HT-29 (cell line): ENCODE measurements at regions not wholly inside any gene's neighbourhood (a gene's known extent, or its start where the extent isn't known, plus 50 kb on each side); places are given as distances from the start of the nearest gene placed in this dataset.

Experiments
- DNase-seq: peaks from one replicate; pipeline ENCODE4 v3.0.0-alpha.2; 2015; ENCODE audit warnings: low spot score

- DNase-seq = no peak
Observed at GRCh38 chr10:42951486-42952251, 125.2 kb upstream of the RET start.

- peak; percentile 16 for DNase-seq
Observed at GRCh38 chr10:42952349-42952748, 124.5 kb upstream of the RET start.

DNA sequence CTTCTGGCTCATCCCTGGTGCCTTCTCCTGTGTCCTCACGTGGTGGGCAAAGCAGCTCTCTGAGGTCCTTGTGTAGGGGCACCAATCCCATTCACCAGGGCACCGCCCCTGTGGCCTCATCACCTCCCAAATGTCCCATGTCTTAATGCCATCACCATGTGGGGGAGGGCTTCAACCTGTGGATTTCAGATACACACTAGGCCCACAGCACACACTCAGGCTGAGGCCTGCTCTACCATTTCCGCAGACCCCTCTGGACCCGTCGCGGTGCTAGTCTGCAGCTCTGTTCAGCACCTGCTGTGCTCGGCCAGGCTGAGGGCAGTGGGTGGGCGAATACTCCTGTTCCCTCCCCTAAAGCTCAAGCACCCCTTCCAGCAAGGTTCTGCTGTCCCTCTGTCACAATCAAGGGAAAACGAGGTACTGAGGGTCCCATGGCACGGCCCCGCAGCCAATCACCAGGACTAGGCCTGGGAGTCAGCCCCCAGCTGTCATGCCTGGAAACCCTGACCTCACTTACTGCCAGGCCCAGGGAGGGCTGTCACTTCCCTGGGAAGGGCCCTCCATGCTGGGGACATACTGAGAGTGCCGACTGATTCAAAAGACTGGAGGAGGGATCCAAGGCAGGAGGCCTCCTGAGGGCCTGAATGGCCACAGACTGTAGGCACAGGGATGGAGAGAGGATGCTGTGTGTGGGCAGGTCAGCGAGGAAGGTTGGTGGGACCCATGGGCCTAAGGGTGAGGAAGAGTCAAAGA is 123.8 kb upstream of the RET start:
- DNase-seq = no peak

- no peak for DNase-seq
Observed at GRCh38 chr10:42953684-42954674, 122.9 kb upstream of the RET start.

GRCh38 chr10:42954766-42955492 is 121.9 kb upstream of the RET start:
- DNase-seq = no peak

DNA sequence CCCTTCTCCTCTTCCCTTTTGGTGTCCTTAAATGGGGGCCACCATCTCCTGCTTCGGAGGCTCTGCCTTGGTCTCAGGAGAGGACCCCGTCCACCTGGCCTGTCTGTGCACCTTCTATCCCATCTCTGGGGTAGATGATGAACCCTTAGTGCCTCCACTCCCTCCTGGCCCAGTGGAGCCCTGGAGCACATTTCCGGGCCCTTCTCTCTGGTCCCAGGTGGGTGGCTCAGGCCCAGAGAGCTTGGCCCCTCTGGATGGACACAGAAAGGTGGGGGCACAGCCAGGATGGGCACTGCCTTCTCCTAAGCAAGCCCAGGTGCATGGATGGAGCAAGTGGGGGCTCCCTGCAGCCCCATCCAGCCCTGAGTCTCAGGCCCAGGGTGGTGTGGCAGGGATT is 121.4 kb upstream of the RET start:
- no peak for DNase-seq

- no peak for DNase-seq
Observed at GRCh38 chr10:42956045-42956444, 120.8 kb upstream of the RET start.

DNA sequence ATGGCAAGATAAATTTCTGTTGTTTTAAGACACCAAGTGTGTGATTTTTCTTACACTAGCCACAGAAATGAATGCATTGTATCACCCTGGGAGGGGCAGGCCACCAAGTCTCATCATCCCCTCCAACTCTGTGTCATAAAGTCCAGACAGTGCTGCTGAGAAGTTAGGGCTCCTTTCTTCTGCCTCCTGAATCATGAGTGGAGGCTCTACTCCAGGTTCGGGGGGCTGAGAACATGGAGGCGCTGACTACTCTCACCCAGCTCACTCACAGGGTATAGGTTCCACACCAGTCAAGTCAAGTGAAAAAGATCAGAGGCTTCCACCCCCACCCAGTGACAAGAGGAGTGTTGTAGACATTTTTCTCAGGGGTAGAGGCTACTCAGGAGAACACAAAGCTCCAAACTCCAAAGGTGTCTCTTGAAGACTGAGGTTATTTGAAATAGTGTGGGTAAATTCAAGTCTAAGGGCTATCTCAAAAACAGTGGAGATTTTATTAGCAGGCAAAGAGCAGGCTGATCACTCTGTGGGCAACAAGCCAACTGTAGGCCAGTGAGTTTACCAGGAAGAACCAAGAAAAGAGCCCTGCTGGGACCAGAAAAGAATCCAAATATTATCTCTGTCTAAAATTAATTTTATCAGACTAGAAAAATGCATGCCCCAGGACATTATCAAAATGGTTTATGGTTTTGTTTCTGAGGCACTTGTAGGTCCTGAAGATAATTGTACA is 118.6 kb upstream of the RET start:
- DNase-seq = no peak

DNA sequence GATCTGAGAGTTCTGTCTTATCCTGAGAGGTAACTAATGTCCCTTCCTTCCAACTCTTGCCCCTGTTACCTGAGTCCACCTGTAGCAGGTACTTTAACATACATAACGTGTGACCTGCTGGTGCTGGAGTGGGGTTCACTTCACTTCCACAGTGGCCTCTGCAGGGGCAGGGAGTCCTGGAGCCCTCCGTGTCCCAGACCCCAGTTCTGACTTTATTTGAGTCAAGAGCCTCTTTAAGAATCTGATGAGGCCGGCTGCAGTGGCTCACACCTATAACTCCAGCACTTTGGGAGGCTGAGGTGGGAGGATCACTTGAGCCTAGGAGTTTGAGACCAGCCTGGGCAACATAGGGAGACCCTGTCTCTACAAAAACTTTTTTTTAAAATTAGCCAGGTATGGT is 117.0 kb upstream of the RET start:
- DNase-seq = no peak

DNA sequence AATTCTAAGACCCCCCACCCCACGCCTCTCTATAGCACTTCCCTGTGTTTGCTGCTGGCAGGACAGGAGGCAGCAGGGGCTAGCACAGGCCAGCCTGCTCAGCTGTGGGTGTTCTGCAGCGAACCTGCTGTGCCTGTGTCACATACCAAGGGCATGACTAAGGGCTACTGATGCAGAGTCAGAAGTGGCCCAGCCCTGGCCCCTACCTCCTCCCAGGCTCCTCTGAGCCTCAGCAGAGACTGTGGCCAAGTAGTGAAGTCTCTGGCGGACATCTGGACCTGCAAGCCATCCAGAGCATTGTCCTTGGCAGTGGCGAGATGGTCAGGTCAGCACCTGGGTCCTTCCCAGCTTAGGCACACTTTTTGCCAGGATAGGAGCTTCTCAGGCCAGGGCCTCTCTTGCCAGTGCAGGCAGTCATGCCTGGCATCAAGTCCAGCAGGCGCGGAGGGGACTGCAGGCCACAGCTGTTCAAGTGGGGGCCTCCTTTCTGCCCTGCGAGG is 116.3 kb upstream of the RET start:
- DNase-seq = peak; percentile 5

DNA sequence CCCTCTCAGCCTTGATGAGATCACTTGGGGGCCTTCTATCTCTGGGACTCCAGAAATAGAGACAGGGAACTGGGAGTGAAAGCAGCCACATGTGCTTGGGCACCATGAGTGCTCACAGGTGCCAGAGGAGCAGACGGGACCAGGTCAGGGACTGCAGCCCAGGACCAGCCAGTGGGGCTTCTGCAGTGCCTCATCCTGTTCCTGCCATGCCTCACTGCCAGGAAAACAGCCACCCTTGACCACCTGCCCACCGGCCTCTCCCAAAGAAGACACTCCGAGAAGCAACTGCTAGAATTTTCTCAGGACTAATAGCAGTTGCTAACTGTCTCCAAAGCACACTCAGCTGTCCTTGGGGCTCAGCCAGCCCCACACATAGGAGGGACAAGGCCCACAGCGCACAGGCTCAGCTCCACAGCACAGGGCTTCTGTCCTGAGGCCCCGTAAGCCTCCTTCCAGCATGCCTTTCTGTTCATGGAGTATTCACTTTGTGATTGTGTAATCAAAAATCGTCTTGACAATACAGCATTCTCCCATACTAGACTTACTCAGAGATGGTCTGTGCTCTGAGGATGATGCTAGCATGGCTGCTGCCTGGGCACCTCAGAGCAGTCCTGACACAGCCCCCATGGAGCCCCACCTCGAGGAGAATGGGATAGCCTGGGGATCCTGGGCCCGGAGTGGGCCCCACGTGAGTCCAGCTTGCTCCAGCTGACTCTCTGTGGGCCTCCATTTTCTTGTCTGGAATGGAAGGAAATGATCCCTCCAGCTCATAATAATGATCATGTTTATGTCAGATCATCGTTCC is 115.7 kb upstream of the RET start:
- DNase-seq = no peak

DNA sequence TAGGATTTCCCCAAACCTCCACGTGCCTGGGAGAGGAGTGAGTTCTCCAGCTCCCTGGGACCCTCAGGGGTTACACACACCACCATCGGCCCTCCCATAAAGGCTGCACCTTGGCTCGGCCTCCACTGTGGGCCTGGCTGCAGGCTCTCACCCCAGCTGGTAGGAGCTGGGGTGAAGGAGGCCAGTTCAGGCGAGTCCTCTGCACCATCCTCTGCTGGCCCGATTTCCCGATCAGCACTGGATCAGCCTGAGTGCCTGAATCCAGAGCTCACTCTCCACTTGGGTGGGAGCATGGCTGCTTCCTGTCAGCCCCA is 115.1 kb upstream of the RET start:
- DNase-seq = no peak

DNA sequence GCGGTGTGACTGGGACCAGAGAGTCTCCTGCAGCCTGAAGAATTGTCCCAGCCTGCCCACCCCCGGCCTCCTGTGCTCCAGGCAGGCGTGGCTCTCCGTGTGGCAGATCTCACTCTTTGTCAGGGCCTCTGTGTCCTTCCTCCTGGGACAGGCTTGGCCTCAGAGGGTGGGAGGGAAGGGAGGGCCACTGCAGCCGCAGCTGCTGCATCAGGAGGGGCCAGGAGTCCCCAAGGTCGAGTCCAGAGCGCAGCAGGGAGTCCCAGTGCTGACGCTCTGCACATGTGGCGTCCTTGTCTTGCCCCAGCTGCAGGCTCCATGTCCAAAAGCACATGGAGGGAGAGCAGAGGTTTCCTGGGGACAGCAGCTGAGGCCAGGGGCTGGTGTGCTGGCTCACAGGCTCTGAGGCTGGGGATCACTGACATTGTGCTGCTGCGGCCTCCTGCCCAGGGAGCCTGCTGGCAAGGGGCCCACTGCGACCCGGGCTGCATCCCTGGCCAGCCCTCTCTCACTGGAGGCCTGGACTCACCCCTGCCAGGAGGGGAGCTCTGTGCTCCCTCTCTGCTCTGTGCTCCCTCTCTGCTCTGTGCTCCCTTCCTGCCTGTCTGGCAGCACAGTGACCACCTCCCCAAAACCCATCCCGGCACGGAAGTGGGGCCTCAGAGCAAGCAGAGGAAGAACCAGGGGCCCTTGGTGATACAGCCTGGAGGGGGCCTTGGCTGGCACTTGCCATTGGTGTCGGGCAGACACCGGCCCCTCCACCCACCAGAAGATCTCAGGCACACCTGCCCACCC is 114.6 kb upstream of the RET start:
- no peak for DNase-seq

DNA sequence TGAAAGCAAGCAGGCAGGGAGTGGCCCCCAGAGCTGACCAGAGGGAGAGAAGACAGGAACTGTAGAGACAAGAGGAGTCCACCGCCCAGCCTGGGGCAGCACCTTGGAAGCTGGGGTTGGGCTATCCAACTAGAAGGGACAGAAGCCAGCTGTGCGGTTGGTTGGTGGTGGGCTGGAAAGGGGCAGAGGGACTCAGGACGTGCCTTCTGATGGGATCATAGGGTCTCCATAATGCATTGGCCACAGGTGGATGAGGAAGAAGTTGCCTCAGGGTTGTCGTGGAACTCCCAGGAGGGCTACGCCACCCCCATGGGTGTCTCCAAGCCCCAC is 114.0 kb upstream of the RET start:
- no peak for DNase-seq

- DNase-seq = no peak
Observed at GRCh38 chr10:42963312-42963711, 113.6 kb upstream of the RET start.

- DNase-seq = no peak
Observed at GRCh38 chr10:42969147-42969546, 107.7 kb upstream of the RET start.

GRCh38 chr10:42969909-42970308 is 107.0 kb upstream of the RET start:
- DNase-seq = no peak

DNA sequence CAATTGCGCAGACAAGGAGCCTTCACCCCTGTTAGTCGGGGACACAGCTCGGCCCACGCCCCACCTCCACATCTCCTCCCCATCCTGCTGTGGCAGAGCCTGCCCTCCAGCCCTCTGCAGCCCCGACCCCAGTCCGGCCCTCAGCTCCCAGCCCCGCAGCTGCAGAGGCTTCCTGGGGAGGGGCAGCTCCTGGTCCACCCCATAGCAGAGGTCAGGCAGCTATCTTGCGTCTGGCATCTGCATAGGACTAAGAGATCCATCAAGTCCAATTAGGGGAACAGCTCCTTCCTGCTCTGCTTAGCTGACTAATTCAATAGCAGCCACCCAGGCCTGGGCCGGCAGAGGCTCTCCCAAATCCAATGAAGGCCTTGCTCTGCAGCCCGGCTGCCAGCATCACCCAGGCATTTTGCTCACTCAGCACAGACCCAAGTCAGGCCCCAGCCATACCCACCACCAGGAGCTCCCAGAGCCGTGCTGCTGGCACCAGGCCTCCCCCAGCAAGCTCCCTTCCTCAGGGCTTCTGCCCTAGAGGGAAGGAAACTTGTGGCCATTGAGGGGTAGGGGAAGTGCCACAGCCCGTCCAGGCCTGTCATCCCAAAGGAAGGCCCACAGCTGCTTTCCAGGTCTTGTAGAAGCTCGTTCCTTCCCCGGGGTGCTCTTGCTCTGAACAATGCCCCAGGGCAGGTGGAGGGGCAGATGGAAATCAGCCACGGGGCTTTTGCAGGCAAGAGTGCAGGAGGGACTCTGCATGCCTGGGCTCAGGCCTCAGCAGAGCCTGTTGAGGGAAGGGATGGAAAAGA is 106.2 kb upstream of the RET start:
- no peak for DNase-seq
